Muscle of leg (tissue), 3 donors: ENCODE measurements at regions not wholly inside any gene's neighbourhood (a gene's known extent, or its start where the extent isn't known, plus 50 kb on each side); places are given as distances from the start of the nearest gene placed in this dataset.

ENCODE experiments used
- DNase-seq: peaks from one replicate; pipeline ENCODE4 v3.0.0; 2013
- H3K27ac ChIP-seq: one replicate; pipeline ENCODE4 v1.5.1; 2013; ENCODE audit warnings: mild to moderate bottlenecking, low read length, control low read depth
- H3K27me3 ChIP-seq: one replicate; pipeline ENCODE4 v1.6.1; 2013; ENCODE audit warnings: low read length; ENCODE audit not compliant: control insufficient read depth, insufficient read depth
- H3K36me3 ChIP-seq: one replicate; pipeline ENCODE4 v1.6.1; 2013; ENCODE audit warnings: low read length; ENCODE audit not compliant: control insufficient read depth, insufficient read depth
- H3K4me1 ChIP-seq: one replicate; pipeline ENCODE4 v1.6.1; 2013; ENCODE audit warnings: low read length; ENCODE audit not compliant: control insufficient read depth, insufficient read depth
- H3K4me3 ChIP-seq: one replicate; pipeline ENCODE4 v1.5.1; 2013; ENCODE audit warnings: low read length, control low read depth
- H3K9me3 ChIP-seq: replicated peaks from 2 replicates; pipeline ENCODE4 v1.6.1; 2013; ENCODE audit warnings: low read depth, low read length; ENCODE audit not compliant: control insufficient read depth
- WGBS: methylation state at CpG from one replicate; pipeline ENCODE4 v1.1.5; 2013; ENCODE audit warnings: missing lambda C conversion rate; ENCODE audit not compliant: insufficient coverage; 5-methylcytosine and 5-hydroxymethylcytosine counted together

- Histone ChIP-seq H3K27ac (peak overlapping the region; percentile 72), H3K4me3 (no peak overlapping the region), H3K4me1 (no peaks in the 10 kb centered on the region)
These were observed 215.8 kb upstream of the TRIB2 start for GRCh38 chr2:12500899-12501298.

GRCh38 chr2:12501469-12502158, 215.1 kb upstream of the TRIB2 start:
- WGBS, result no CpG with 5 or more reads among the region's 4 CpGs
- H3K9me3 ChIP-seq, result no peaks in the 10 kb centered on the region
- no peaks in the 10 kb centered on the region for H3K27me3 ChIP-seq
- DNase-seq, result peak; percentile 50
- no peak overlapping the region for H3K4me3 ChIP-seq
- no peak overlapping the region for H3K27ac ChIP-seq
- H3K36me3 ChIP-seq, result no peaks in the 10 kb centered on the region
- no peaks in the 10 kb centered on the region for H3K4me1 ChIP-seq

More at GRCh38 chr2:12500899-12501298, 215.8 kb upstream of the TRIB2 start:
- Histone ChIP-seq H3K27me3 (no peaks in the 10 kb centered on the region), H3K36me3 (no peaks in the 10 kb centered on the region), H3K9me3 (no peaks in the 10 kb centered on the region)
- no CpG with 5 or more reads among the region's 1 CpG for WGBS
- no peak for DNase-seq

GRCh38 chr2:12502759-12503158, 214.0 kb upstream of the TRIB2 start:
- H3K27ac ChIP-seq, result no peak overlapping the region
- WGBS, result 91% methylated on average over 5 of the region's 6 CpGs
- no peaks in the 10 kb centered on the region for H3K9me3 ChIP-seq
- no peaks in the 10 kb centered on the region for H3K27me3 ChIP-seq
- DNase-seq, result no peak
- no peaks in the 10 kb centered on the region for H3K4me1 ChIP-seq
- H3K4me3 ChIP-seq, result no peak overlapping the region
- no peaks in the 10 kb centered on the region for H3K36me3 ChIP-seq

GRCh38 chr2:12504443-12504842, 212.3 kb upstream of the TRIB2 start:
- no peak overlapping the region for H3K27ac ChIP-seq
- no peaks in the 10 kb centered on the region for H3K27me3 ChIP-seq
- WGBS, result 57% methylated on average over 1 of the region's 4 CpGs
- H3K4me3 ChIP-seq, result no peak overlapping the region
- no peaks in the 10 kb centered on the region for H3K4me1 ChIP-seq
- no peaks in the 10 kb centered on the region for H3K36me3 ChIP-seq
- no peak for DNase-seq
- H3K9me3 ChIP-seq, result no peaks in the 10 kb centered on the region

- no peaks in the 10 kb centered on the region for H3K9me3 ChIP-seq
- no peak for DNase-seq
- H3K36me3 ChIP-seq, result no peaks in the 10 kb centered on the region
- no peaks in the 10 kb centered on the region for H3K27me3 ChIP-seq
- no peaks in the 10 kb centered on the region for H3K4me1 ChIP-seq
- no peak overlapping the region for H3K4me3 ChIP-seq
- no peak overlapping the region for H3K27ac ChIP-seq
- no CpG with 5 or more reads among the region's 2 CpGs for WGBS
These were observed 209.9 kb upstream of the TRIB2 start for GRCh38 chr2:12506846-12507245.

- no peak for DNase-seq
- no peak overlapping the region for H3K27ac ChIP-seq
- H3K27me3 ChIP-seq, result no peaks in the 10 kb centered on the region
- no peaks in the 10 kb centered on the region for H3K9me3 ChIP-seq
- H3K36me3 ChIP-seq, result no peaks in the 10 kb centered on the region
- no peaks in the 10 kb centered on the region for H3K4me1 ChIP-seq
- WGBS, result 90% methylated on average over 3 of the region's 7 CpGs
- no peak overlapping the region for H3K4me3 ChIP-seq
These were observed 209.4 kb upstream of the TRIB2 start for GRCh38 chr2:12507295-12507694.

- no peaks in the 10 kb centered on the region for H3K9me3 ChIP-seq
- no peaks in the 10 kb centered on the region for H3K4me1 ChIP-seq
- DNase-seq, result no peak
These were observed 206.7 kb upstream of the TRIB2 start for GRCh38 chr2:12510070-12510469.

GRCh38 chr2:12513339-12513738, 203.4 kb upstream of the TRIB2 start:
- H3K27ac ChIP-seq, result no peak overlapping the region
- no peaks in the 10 kb centered on the region for H3K36me3 ChIP-seq
- H3K4me1 ChIP-seq, result no peaks in the 10 kb centered on the region
- no peak overlapping the region for H3K4me3 ChIP-seq
- H3K9me3 ChIP-seq, result no peaks in the 10 kb centered on the region
- DNase-seq, result no peak
- WGBS, result no CpG with 5 or more reads among the region's 1 CpG
- H3K27me3 ChIP-seq, result no peaks in the 10 kb centered on the region

More at GRCh38 chr2:12510070-12510469, 206.7 kb upstream of the TRIB2 start:
- Histone ChIP-seq H3K36me3 (no peaks in the 10 kb centered on the region), H3K27me3 (no peaks in the 10 kb centered on the region), H3K27ac (no peak overlapping the region), H3K4me3 (no peak overlapping the region)

GRCh38 chr2:12514168-12514567, 202.6 kb upstream of the TRIB2 start:
- Histone ChIP-seq H3K9me3 (no peaks in the 10 kb centered on the region), H3K4me3 (no peak overlapping the region), H3K27me3 (no peaks in the 10 kb centered on the region), H3K36me3 (no peaks in the 10 kb centered on the region), H3K4me1 (no peaks in the 10 kb centered on the region), H3K27ac (no peak overlapping the region)
- WGBS, result 50% methylated on average over 1 of the region's 3 CpGs
- DNase-seq, result no peak

GRCh38 chr2:12514631-12515437, 201.9 kb upstream of the TRIB2 start:
- no peak for DNase-seq
- Histone ChIP-seq H3K36me3 (no peaks in the 10 kb centered on the region), H3K27me3 (no peaks in the 10 kb centered on the region), H3K4me3 (no peak overlapping the region), H3K27ac (no peak overlapping the region), H3K4me1 (no peaks in the 10 kb centered on the region), H3K9me3 (no peaks in the 10 kb centered on the region)
- 75% methylated on average over 3 of the region's 9 CpGs for WGBS
